Stomach (tissue), 4 donors: ENCODE measurements at regions not wholly inside any gene's neighbourhood (a gene's known extent, or its start where the extent isn't known, plus 50 kb on each side); places are given as distances from the start of the nearest gene placed in this dataset.

ENCODE experiments used
- EP300 ChIP-seq: sonication (generic); formaldehyde crosslinking; IDR thresholded peaks from one replicate; pipeline ENCODE4 v1.6.1; 2017; ENCODE audit warnings: antibody characterized with exemption
- POLR2AphosphoS5 ChIP-seq, 3 donors: sonication (generic); formaldehyde crosslinking; IDR thresholded peaks; one replicate each; pipeline ENCODE4 v1.6.1; 2016; ENCODE audit warnings: antibody characterized with exemption in 3 of 3
- TF ChIP-seq, protein P1 (sequence below), 7 experiments: fragments of 450-650 bp in 4 of 7; fragments of 200-600 bp in 3 of 7; sonication (generic) in 3 of 7; IDR thresholded peaks; one replicate each; pipeline ENCODE4 v1.5.1; 2016 to 2019; ENCODE audit warnings: antibody characterized with exemption in 7 of 7, control low read depth in 2 of 7, mild to moderate bottlenecking in 1 of 7

DNA sequence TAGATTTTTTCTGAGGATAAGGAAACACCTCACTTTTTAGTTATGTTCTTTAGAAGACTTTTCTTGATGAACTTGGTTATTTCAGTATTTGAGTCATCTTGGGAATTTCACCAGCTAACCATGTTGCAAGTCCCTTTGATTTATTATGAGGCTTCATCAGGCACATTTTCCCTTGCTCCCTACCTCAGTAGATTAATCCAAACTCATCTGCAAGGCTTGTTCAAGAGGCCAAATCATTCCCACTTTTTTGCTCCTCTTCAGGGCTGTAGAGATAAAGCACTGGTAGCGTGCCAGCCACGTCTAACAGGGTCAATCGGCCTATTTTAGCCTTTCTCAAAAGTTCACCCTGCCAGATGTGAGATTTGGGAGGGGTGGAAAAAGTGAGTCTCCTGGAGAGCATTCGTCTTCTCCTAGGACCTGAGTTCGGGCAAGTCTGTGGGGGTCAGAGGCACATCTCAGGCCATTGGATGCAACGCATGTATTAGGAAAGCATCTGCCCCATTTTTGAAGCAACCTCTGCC is 120.3 kb downstream of the RDH14 start:
- TF ChIP-seq, protein P1, sequence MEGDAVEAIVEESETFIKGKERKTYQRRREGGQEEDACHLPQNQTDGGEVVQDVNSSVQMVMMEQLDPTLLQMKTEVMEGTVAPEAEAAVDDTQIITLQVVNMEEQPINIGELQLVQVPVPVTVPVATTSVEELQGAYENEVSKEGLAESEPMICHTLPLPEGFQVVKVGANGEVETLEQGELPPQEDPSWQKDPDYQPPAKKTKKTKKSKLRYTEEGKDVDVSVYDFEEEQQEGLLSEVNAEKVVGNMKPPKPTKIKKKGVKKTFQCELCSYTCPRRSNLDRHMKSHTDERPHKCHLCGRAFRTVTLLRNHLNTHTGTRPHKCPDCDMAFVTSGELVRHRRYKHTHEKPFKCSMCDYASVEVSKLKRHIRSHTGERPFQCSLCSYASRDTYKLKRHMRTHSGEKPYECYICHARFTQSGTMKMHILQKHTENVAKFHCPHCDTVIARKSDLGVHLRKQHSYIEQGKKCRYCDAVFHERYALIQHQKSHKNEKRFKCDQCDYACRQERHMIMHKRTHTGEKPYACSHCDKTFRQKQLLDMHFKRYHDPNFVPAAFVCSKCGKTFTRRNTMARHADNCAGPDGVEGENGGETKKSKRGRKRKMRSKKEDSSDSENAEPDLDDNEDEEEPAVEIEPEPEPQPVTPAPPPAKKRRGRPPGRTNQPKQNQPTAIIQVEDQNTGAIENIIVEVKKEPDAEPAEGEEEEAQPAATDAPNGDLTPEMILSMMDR (IDR thresholded peaks at IDR 0.05), result no peak
- TF ChIP-seq EP300, result no peak
- no peak for TF ChIP-seq POLR2AphosphoS5 (IDR thresholded peaks at IDR 0.05)
